NCI-H2171 (cell line): ENCODE measurements at regions not wholly inside any gene's neighbourhood (a gene's known extent, or its start where the extent isn't known, plus 50 kb on each side); places are given as distances from the start of the nearest gene placed in this dataset.
"Not testable (repeated sequence)": the region's sequence is repeated elsewhere in the genome, so short reads cannot be mapped to it uniquely, and the experiment has no call there.

Experiments used
- DNase-seq: peaks from one replicate; lab custom pipeline; 2025; lab: John Stamatoyannopoulos, UW

DNA sequence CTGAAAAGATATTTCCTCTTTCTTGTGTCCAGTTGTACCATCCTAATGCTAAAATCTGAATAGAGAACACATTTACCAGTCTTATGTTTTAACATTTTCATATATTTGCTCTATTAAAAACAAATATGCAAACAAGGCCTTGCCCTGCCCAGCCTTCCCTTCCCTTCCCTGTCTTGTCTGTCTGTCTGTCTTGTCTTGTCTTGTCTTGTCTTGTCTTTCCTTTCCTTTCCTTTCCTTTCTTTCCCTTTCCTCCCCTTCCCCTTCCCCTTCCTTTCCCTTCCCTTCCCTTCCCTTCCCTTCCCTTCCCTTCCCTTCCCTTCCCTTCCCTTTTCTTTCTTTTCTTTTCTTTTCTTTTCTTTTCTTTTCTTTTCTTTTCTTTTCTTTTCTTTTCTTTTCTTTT lies 1103.5 kb downstream of the STIM2 start:
- no peak for DNase-seq

GRCh38 chr4:27966664-27967063 lies 1106.0 kb downstream of the STIM2 start:
- no peak for DNase-seq

DNA sequence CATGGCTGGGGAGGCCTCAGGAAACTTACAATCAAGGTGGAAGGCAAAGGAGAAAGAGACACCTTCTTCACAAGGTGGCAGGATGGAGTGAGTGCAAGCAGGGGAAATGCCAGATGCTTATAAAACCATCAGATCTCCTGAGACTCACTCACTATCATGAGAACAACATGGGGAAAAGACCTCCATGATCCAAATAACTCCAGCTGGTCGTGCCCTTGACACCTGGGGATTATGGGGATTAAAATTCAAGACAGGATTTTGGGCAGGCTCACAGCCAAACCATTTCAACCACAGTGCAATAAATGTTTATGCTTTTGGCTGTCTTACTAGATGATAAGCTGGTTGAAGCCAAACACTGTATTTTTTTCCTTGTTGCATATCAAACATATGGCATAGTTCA lies 1112.4 kb downstream of the STIM2 start:
- no peak for DNase-seq

- DNase-seq = no peak
These were observed 1113.1 kb downstream of the STIM2 start for GRCh38 chr4:27973700-27974099.

GRCh38 chr4:27974339-27974738 lies 1113.7 kb downstream of the STIM2 start:
- DNase-seq = no peak

- not testable (repeated sequence) for DNase-seq
These were observed 1114.2 kb downstream of the STIM2 start for GRCh38 chr4:27974881-27975280.

GRCh38 chr4:27978427-27979109 lies 1117.9 kb downstream of the STIM2 start:
- DNase-seq = not testable (repeated sequence)

- DNase-seq = no peak
These were observed 1124.9 kb downstream of the STIM2 start for GRCh38 chr4:27985522-27985921.

DNA sequence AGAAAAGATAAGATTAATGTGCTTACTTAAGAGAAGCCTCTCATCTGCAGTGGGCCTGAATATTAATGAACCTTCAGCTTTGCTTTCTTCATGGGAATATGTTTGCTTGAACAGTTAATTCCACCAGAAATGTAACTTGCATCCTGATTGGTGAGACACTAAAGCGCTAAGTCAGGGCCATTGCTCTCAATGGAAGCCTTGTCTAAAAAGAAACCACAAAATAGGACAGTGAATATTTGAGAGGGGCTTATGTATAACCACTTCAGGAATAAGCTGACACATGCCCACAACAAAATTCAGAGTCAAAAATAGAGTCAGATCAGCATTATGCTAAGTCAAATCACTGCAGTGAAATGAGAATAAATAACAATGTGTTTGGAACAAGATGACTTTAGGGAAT lies 1125.8 kb downstream of the STIM2 start:
- no peak for DNase-seq

- DNase-seq = no peak
These were observed 1141.1 kb downstream of the STIM2 start for GRCh38 chr4:28001698-28002097.

- DNase-seq = no peak
These were observed 1143.9 kb downstream of the STIM2 start for GRCh38 chr4:28004520-28004919.

- DNase-seq = no peak
These were observed 1145.4 kb downstream of the STIM2 start for GRCh38 chr4:28006021-28006420.

DNA sequence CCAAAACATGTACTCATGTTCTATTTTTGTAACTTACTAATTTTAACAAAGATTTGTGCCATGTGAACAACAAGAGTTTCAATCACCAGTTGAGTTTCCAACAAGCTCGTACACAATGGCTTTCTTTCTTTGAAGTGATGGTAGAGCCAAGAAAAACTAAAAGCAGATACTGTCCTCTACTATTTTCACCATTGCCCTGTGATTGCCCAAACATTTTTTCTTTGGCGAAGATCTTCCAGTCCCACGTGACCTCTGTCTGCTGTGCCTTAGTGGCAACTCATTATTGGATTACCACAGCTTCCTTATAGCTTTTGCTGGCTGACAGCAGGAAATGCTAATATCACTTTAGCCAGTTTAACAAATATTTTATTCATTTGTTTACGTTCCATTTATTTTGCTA lies 1147.1 kb downstream of the STIM2 start:
- no peak for DNase-seq

GRCh38 chr4:28009541-28009940 lies 1148.9 kb downstream of the STIM2 start:
- no peak for DNase-seq

GRCh38 chr4:28010577-28011240 lies 1150.1 kb downstream of the STIM2 start:
- DNase-seq = no peak

DNA sequence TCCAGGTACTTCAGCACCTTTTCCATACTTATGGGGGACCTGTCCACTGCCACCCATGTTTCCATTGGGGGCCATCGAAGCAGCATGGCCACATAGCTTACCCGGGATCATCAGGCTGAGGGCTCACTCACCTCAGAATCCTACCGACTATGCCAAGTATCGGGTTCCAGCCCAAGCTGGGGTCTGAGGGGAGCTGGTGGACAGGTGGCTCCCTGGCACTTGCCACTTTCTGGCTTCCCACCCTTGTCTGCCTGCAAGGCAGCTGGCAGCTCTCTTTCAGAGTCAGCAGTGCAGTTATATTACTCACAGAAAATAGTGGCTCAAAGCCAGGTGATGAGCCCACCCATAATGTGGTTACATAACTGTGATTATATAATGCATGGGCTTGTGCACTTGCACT lies 1153.8 kb downstream of the STIM2 start:
- DNase-seq = no peak

DNA sequence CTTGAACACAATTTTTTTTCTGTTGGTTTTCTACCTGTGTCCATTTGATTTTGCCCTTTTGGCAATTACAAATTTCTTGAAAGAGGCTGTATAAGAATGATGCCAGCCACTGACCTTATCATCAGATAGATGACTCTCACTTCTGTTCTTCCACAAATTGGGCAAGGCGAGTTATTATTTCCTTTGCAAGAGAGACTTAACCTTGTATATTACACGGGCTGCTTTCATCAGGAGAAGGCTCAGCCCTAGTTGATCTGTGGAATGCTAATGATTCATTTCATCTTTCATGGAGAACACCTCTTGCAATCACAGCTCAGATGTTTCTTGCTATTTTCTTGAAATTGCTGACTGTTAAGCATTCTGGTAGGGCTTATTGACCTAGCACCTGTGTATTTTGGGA lies 1155.4 kb downstream of the STIM2 start:
- DNase-seq = no peak

GRCh38 chr4:28038253-28038652 lies 1177.6 kb downstream of the STIM2 start:
- not testable (repeated sequence) for DNase-seq

GRCh38 chr4:28062562-28062961 lies 1201.9 kb downstream of the STIM2 start:
- DNase-seq = no peak

DNA sequence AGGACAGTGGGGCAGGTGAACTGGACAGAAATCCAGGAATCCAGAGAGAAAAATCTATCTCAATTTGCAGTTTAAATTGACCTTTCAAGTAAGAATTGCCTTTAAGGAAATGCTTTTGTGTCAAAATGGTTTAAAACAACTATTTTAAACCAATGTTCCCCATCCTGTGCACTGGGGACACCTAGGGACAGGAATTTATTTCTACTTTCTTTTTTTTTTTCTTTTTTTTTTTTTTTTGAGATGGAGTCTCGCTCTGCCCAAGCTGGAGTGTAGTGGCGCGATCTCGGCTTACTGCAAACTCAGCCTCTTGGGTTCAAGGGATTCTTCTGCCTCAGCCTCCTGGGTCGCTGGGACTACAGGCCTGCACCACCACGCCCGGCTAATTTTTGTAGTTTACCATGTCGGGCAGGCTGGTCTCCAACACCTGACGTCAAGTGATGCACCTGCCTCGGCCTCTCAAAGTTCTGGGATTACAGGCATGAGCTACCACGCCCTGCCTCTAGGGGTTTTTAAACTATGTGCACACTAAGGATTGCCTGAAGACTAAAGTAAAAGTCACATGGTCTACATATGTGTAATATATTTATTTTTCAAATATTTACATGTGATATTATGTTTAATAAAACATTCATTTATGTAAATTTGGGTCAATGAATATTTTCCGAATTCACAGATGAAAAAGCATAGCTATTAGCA lies 1213.4 kb downstream of the STIM2 start:
- no peak for DNase-seq

GRCh38 chr4:28075401-28075956 lies 1214.8 kb downstream of the STIM2 start:
- no peak for DNase-seq

- not testable (repeated sequence) for DNase-seq
These were observed 1216.6 kb downstream of the STIM2 start for GRCh38 chr4:28077203-28077602.
